ENCODE measurements at regions not wholly inside any gene's neighbourhood (a gene's known extent, or its start where the extent isn't known, plus 50 kb on each side); places are given as distances from the start of the nearest gene placed in this dataset.

- TF ChIP-seq CTCF (conservative IDR thresholded peaks at IDR 0.05; ENCODE audit: low read depth, low read length) (no peak), EZH2phosphoT487 (IDR thresholded peaks at IDR 0.05; ENCODE audit: borderline replicate concordance, low read length) (no peak), EZH2 (IDR thresholded peaks at IDR 0.05; ENCODE audit: low read length, unreplicated experiment) (no peak)
Measured at GRCh38 chr15:47405365-47406162, 311.7 kb upstream of the SEMA6D start.

Data from PC-3 (cell line).